Naive B cell (primary cell): ENCODE measurements at regions not wholly inside any gene's neighbourhood (a gene's known extent, or its start where the extent isn't known, plus 50 kb on each side); places are given as distances from the start of the nearest gene placed in this dataset.
"Not testable (repeated sequence)": the region's sequence is repeated elsewhere in the genome, so short reads cannot be mapped to it uniquely, and the experiment has no call there.

Experiments used
- ATAC-seq, 2 donors: fragments of 150-1000 bp; cut with Tn5 transposase; 2 replicates each; pipeline ENCODE4 v1.10.0; 2021; ENCODE audit warnings: low read depth in 2 of 2, mild to moderate bottlenecking in 2 of 2, moderate library complexity in 2 of 2
- DNase-seq: peaks from one replicate; pipeline ENCODE4 v3.0.0; 2022
- H3K27ac Mint-ChIP-seq, 6 donors: one replicate each; pipeline ENCODE4 v1.8.0; 2020 to 2022; ENCODE audit warnings: mild to moderate bottlenecking in 6 of 6, mixed read lengths in 6 of 6, moderate library complexity in 5 of 6, inconsistent platforms in 2 of 6
- H3K27me3 Mint-ChIP-seq, 3 donors: one replicate each; pipeline ENCODE4 v1.8.0; 2021 to 2022; ENCODE audit warnings: mixed read lengths in 3 of 3, mild to moderate bottlenecking in 1 of 3
- H3K36me3 Mint-ChIP-seq, 2 donors: one replicate each; pipeline ENCODE4 v1.8.0; 2020 to 2022; ENCODE audit warnings: mixed read lengths in 2 of 2, inconsistent platforms in 1 of 2, mild to moderate bottlenecking in 1 of 2
- H3K4me1 Mint-ChIP-seq, 3 donors: one replicate each; pipeline ENCODE4 v1.8.0; 2020 to 2022; ENCODE audit warnings: mixed read lengths in 3 of 3, inconsistent platforms in 1 of 3, mild to moderate bottlenecking in 1 of 3, moderate library complexity in 1 of 3
- H3K4me3 Mint-ChIP-seq, 8 donors: one replicate each; pipeline ENCODE4 v1.8.0; 2020 to 2022; ENCODE audit warnings: mild to moderate bottlenecking in 8 of 8, mixed read lengths in 8 of 8, moderate library complexity in 8 of 8, inconsistent platforms in 2 of 8
- H3K9me3 Mint-ChIP-seq, 7 donors: one replicate each; pipeline ENCODE4 v1.8.0; 2020 to 2022; ENCODE audit warnings: mixed read lengths in 7 of 7, mild to moderate bottlenecking in 5 of 7, inconsistent platforms in 2 of 7, moderate library complexity in 1 of 7

DNA sequence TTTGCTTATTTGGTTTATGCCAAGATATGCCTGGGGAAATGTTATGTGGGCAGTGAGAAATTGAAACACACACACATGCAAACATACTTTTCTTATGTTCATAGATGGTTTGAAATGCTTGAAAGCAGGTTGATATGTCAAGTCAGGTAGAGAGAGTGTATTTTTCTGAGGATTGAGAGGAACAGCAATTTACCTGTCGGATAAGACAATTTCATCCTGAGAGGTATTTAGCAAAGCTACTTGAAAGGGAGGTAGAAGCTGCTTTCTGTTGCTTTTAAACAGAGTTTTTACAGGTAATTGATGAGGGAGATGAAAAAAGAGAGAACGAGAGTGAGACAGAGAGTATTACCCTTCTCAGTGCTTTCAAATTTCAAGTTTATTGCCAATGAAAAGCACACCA is 854.3 kb downstream of the CDH8 start:
- H3K4me1 Mint-ChIP-seq, result no peaks in the 10 kb centered on the region
- H3K27ac Mint-ChIP-seq, result no peak overlapping the region
- DNase-seq, result no peak
- peaks cover 0 to 10% (median 2%) of the 10 kb centered on the region in 7 donors for H3K9me3 Mint-ChIP-seq
- no peaks in the 10 kb centered on the region for H3K27me3 Mint-ChIP-seq
- ATAC-seq, result no peak
- no peaks in the 10 kb centered on the region for H3K36me3 Mint-ChIP-seq
- no peak overlapping the region for H3K4me3 Mint-ChIP-seq

DNA sequence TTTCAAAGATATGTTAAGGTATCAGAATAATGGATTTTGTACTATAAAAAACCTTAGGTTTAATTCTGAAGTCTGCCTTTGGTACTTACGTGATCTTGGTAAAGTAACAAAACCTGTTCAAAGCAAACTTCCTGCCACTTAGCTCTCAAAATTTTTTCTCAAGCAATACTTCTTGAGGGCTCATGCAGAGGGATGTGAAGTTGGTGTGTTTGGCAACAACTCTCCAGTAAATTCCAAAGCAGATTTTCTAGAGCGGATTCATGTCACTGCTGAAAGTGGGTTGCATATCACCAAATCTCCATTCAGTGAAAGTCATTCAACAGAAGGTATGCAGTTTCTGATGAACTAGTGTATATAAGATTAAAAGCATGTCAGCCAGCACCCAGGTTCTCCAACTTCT is 856.7 kb downstream of the CDH8 start:
- no peaks in the 10 kb centered on the region for H3K36me3 Mint-ChIP-seq

GRCh38 chr16:61165797-61166196 is 870.4 kb downstream of the CDH8 start:
- H3K4me1 Mint-ChIP-seq, result no peaks in the 10 kb centered on the region
- no peak for ATAC-seq
- peaks cover 0 to 19% (median 5%) of the 10 kb centered on the region in 7 donors for H3K9me3 Mint-ChIP-seq

More for the DNA sequence above, 856.7 kb downstream of the CDH8 start:
- Mint-ChIP-seq H3K4me1 (no peaks in the 10 kb centered on the region), H3K27ac (no peak overlapping the region), H3K27me3 (no peaks in the 10 kb centered on the region), H3K9me3 (peaks cover 0 to 12% (median 2%) of the 10 kb centered on the region in 7 donors), H3K4me3 (no peak overlapping the region)
- no peak for DNase-seq
- no peak for ATAC-seq

GRCh38 chr16:61150351-61150750 is 885.9 kb downstream of the CDH8 start:
- Mint-ChIP-seq H3K36me3 (no peaks in the 10 kb centered on the region), H3K9me3 (peaks cover 0 to 12% (median 2%) of the 10 kb centered on the region in 7 donors), H3K4me1 (no peaks in the 10 kb centered on the region), H3K27me3 (no peaks in the 10 kb centered on the region), H3K4me3 (no peak overlapping the region), H3K27ac (no peak overlapping the region)
- ATAC-seq (no peak), DNase-seq (no peak)

More at GRCh38 chr16:61165797-61166196, 870.4 kb downstream of the CDH8 start:
- no peak for DNase-seq
- H3K27ac Mint-ChIP-seq, result no peak overlapping the region
- H3K27me3 Mint-ChIP-seq, result no peaks in the 10 kb centered on the region
- H3K36me3 Mint-ChIP-seq, result no peaks in the 10 kb centered on the region
- no peak overlapping the region for H3K4me3 Mint-ChIP-seq

DNA sequence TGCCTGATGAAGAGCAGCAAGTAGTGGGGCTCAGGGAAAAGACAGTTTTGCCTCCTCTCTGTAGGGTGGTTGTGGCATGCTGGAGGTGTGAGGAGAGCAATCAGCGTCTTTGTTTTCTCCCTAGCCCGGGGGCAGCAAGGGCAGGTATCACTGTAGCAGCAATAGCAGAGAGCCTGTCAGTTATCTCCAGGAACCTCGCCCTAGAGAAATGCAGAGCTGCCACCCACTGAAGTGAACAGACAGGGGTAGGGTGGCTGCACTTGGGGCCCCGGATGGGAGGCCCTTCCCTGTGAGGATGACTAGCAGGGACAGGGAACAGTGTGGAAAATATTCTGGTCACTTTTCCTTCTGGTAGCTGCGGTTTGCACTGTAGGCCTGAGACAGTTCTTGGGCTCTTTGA is 886.5 kb downstream of the CDH8 start:
- peaks cover 0 to 12% (median 2%) of the 10 kb centered on the region in 7 donors for H3K9me3 Mint-ChIP-seq
- H3K27ac Mint-ChIP-seq, result no peak overlapping the region

GRCh38 chr16:61148930-61149329 is 887.3 kb downstream of the CDH8 start:
- Mint-ChIP-seq H3K27ac (no peak overlapping the region), H3K9me3 (peaks cover 0 to 10% (median 0%) of the 10 kb centered on the region in 7 donors), H3K4me3 (no peak overlapping the region), H3K36me3 (no peaks in the 10 kb centered on the region), H3K27me3 (no peaks in the 10 kb centered on the region), H3K4me1 (no peaks in the 10 kb centered on the region)
- ATAC-seq, result no peak
- no peak for DNase-seq

More for the DNA sequence above, 886.5 kb downstream of the CDH8 start:
- Mint-ChIP-seq H3K4me1 (no peaks in the 10 kb centered on the region), H3K36me3 (no peaks in the 10 kb centered on the region), H3K4me3 (no peak overlapping the region), H3K27me3 (no peaks in the 10 kb centered on the region)
- DNase-seq (no peak), ATAC-seq (no peak)

DNA sequence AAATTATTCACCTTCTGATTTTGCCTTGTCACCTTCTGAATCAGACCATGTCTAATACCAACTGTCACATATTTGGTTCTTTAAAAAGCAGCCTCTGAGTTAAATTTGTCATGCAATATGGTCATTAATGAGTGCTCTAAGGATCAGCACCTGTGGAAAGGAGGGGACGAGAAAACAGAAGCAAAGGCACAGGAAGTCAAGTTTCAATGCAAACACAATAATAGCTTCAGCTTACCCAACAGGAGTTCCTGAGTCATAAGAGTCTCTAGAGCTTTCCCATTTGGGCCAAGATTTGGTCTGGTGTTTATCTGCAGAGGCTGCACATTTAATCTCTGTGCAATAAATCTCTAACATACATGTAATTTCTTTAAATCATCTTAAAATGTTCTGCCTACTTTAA is 889.8 kb downstream of the CDH8 start:
- Mint-ChIP-seq H3K27me3 (no peaks in the 10 kb centered on the region), H3K9me3 (peaks cover 2 to 13% (median 4%) of the 10 kb centered on the region in 7 donors), H3K4me3 (no peak overlapping the region), H3K4me1 (no peaks in the 10 kb centered on the region), H3K27ac (no peak overlapping the region), H3K36me3 (no peaks in the 10 kb centered on the region)
- no peak for DNase-seq
- ATAC-seq, result no peak

GRCh38 chr16:61131447-61131846 is 904.8 kb downstream of the CDH8 start:
- Mint-ChIP-seq H3K4me1 (no peaks in the 10 kb centered on the region), H3K27me3 (no peaks in the 10 kb centered on the region), H3K36me3 (no peaks in the 10 kb centered on the region), H3K9me3 (peaks cover 0 to 11% (median 4%) of the 10 kb centered on the region in 7 donors), H3K27ac (no peak overlapping the region), H3K4me3 (no peak overlapping the region)
- no peak for ATAC-seq
- DNase-seq, result no peak

GRCh38 chr16:61128545-61129323 is 907.5 kb downstream of the CDH8 start:
- DNase-seq (no peak), ATAC-seq (no peak)
- Mint-ChIP-seq H3K4me1 (no peaks in the 10 kb centered on the region), H3K36me3 (no peaks in the 10 kb centered on the region), H3K27me3 (no peaks in the 10 kb centered on the region), H3K4me3 (no peak overlapping the region), H3K9me3 (peaks cover 0 to 12% (median 5%) of the 10 kb centered on the region in 7 donors), H3K27ac (no peak overlapping the region)

DNA sequence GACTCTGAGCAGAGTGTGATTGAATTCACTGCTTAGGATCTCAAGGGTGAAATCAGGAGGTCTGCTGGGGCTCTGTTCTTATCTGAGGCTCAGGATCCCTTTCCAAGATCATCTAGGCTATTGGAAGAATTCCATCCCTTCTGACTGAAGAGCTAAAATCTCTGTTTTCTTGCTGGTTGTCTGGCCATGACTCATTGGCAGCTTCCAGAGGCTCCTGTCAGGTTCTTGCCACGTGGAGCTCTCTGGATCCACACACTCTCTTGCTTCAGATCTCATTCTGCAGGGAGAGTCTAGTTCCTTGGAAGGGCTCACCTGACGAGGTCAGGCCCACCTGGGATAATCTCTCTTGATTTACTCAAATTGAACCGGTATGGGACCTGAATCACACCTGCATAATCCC is 930.7 kb downstream of the CDH8 start:
- Mint-ChIP-seq H3K9me3 (peaks cover 0 to 28% (median 2%) of the 10 kb centered on the region in 7 donors), H3K4me3 (no peak overlapping the region), H3K36me3 (no peaks in the 10 kb centered on the region), H3K4me1 (no peaks in the 10 kb centered on the region), H3K27me3 (no peaks in the 10 kb centered on the region), H3K27ac (no peak overlapping the region)
- DNase-seq (no peak), ATAC-seq (no peak)

DNA sequence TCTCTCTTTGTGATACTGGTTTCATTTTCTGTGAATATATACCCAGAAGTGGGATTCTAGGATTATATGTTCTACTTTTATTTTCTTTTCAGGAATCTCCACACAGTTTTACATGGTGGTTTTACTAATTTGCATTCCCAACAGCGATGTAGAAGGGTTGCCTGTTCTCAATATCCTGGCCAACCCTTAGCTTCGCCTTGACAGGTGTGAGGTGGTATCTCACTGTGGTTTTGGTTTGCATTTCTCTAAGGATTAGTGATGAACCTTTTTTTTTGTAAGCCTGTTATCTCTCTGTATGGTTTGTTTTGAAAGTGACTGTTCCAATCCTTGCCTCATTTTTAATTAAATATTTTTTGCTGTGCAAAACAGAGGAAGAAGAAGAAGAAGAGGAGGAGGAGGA is 937.7 kb downstream of the CDH8 start:
- no peak for DNase-seq
- H3K27ac Mint-ChIP-seq, result no peak overlapping the region
- ATAC-seq, result no peak

GRCh38 chr16:61091300-61091699 is 944.9 kb downstream of the CDH8 start:
- not testable (repeated sequence) for H3K4me1 Mint-ChIP-seq, DNase-seq, ATAC-seq, H3K27me3 Mint-ChIP-seq, H3K27ac Mint-ChIP-seq, H3K36me3 Mint-ChIP-seq, H3K4me3 Mint-ChIP-seq
- H3K9me3 Mint-ChIP-seq, result peaks cover 9 to 19% (median 12%) of the 10 kb centered on the region in 7 donors

More for the DNA sequence above, 937.7 kb downstream of the CDH8 start:
- Mint-ChIP-seq H3K36me3 (no peaks in the 10 kb centered on the region), H3K4me3 (no peak overlapping the region), H3K27me3 (no peaks in the 10 kb centered on the region), H3K4me1 (no peaks in the 10 kb centered on the region), H3K9me3 (peaks cover 7 to 17% (median 10%) of the 10 kb centered on the region in 7 donors)

GRCh38 chr16:61083711-61084110 is 952.5 kb downstream of the CDH8 start:
- no peak for ATAC-seq
- DNase-seq, result no peak
- Mint-ChIP-seq H3K27ac (no peak overlapping the region), H3K4me1 (no peaks in the 10 kb centered on the region), H3K9me3 (peaks cover 0 to 4% (median 0%) of the 10 kb centered on the region in 7 donors), H3K36me3 (no peaks in the 10 kb centered on the region), H3K27me3 (no peaks in the 10 kb centered on the region), H3K4me3 (no peak overlapping the region)

- Mint-ChIP-seq H3K4me1 (no peaks in the 10 kb centered on the region), H3K36me3 (no peaks in the 10 kb centered on the region), H3K27ac (no peak overlapping the region), H3K27me3 (no peaks in the 10 kb centered on the region), H3K9me3 (peaks cover 2 to 18% (median 5%) of the 10 kb centered on the region in 7 donors), H3K4me3 (no peak overlapping the region)
- no peak for DNase-seq
- no peak for ATAC-seq
Observed at GRCh38 chr16:61074324-61074723, 961.9 kb downstream of the CDH8 start.
